Hematopoietic multipotent progenitor cell treated with erythropoietin and hydrocortisone succinate and interleukin-3 and kit ligand, for 17 days (in vitro differentiated cells): ENCODE measurements at regions not wholly inside any gene's neighbourhood (a gene's known extent, or its start where the extent isn't known, plus 50 kb on each side); places are given as distances from the start of the nearest gene placed in this dataset.
"Not testable (repeated sequence)": the region's sequence is repeated elsewhere in the genome, so short reads cannot be mapped to it uniquely, and the experiment has no call there.

ENCODE experiments used
- DNase-seq: peaks from one replicate; pipeline ENCODE4 v3.0.0-alpha.2; 2015; ENCODE audit warnings: low spot score

DNA sequence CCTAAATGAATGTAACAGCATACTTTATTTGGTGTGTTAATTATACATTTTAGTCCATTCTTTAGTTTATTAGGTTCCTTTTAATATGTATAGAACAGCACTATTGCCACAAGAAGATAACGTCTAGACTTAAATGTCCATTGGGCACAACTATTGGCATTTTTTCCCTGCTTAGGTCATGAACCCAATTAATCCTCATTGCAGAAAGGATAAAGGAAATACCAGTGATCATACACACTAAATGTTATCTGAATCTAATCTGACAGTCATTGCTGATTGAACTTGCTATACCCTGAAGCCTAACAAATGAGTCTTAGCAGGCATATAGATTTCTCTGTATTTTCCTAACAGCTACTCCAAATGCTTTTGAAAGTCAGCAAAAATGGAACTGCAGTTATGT lies 2250.0 kb upstream of the AGA start:
- DNase-seq = no peak

GRCh38 chr4:179695175-179695574 lies 2252.9 kb upstream of the AGA start:
- DNase-seq = no peak

DNA sequence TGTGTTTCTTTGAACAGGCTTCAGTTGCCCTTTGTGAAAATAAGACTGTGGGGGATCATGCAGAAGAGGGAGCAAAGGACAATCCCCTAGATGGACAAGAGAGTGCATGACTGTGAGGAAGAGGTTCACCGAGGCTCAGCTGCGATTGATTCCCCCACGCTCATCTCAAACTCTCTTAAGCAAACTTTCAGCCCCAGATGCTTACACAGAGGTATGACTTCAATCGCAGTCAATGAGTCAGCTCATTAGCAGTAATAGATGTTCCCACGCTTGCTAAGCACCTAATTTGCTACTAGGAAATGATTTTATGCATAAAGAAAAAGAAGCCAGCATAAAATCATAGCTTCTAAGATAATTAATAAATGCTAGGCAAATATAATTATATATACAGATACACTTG lies 2256.1 kb upstream of the AGA start:
- DNase-seq = no peak

- no peak for DNase-seq
Measured at GRCh38 chr4:179709961-179710624, 2267.9 kb upstream of the AGA start.

DNA sequence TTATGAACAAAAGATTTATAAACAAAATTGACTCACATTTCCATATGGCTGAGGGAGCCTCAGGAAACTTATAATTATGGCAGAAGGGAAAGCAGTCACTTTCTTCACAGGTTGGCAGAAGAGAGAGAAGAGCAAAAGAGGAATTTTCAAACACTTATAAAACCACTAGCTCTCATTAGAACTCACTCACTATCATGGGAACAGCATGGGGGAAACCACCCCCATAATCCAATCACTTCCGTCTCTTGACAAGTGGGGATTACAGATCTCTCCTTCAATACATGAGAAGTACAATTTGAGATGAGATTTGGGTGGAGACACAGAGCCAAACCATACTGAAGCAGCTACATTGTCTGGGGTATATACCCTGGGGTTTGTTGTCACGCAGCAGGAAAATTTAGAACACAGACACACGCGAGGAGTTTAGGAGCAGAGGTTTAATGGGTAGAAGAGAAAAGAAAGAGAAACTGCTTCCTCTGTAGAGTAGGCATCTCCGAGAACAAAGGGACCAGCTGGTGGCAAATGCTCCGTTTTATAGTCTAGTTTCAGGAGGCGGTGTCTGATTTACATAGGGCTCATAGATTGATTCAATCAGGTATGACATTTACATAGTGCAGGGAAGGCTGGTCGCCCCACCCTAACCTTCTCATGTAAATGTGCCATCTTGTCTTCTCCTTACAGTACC lies 2277.7 kb upstream of the AGA start:
- no peak for DNase-seq

- DNase-seq = not testable (repeated sequence)
Measured at GRCh38 chr4:179726491-179726890, 2284.3 kb upstream of the AGA start.

DNA sequence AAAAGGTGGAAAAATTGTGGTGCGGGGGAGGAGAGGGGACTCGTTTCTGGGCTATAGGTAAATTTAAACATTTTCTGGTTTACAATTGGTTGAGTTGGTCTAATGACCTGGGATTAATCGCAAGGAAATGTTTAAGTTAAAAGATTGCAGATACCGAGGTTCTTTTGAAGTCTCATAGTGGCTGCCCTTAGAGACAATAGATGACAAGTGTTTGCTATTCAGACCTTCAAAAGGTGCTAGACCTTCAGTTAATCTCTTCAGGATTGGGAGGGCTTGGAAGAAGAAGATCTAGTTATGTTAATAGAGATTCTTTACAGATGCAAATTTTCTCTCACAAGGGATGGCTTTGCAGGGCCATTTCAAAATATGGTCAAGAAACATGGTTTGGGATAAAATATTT lies 2286.1 kb upstream of the AGA start:
- no peak for DNase-seq

GRCh38 chr4:179736820-179737219 lies 2294.6 kb upstream of the AGA start:
- DNase-seq = not testable (repeated sequence)

DNA sequence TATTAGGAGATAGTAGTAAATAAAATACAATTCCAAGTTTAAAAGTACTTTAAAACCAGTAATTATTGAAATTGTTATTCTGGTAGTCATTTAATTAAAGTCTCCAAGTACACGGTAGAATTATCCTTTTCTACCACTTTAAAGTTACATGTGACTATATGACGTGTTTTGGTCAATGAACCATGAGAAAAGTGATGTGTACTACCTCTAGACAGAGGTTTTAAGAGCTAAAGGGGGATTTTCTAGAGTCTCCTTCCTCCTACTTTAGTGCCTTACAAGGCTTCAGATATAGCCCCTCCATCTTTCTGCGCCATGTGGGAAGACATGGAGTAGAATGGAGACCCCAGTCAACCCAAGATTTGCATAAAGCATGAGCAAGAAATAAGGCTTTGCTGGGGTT lies 2296.6 kb upstream of the AGA start:
- no peak for DNase-seq

- no peak for DNase-seq
Measured at GRCh38 chr4:179747218-179747910, 2305.1 kb upstream of the AGA start.

GRCh38 chr4:179748837-179749236 lies 2306.6 kb upstream of the AGA start:
- no peak for DNase-seq

GRCh38 chr4:179750374-179750773 lies 2308.1 kb upstream of the AGA start:
- peak; percentile 28 for DNase-seq

- DNase-seq = no peak
Measured at GRCh38 chr4:179751669-179752068, 2309.4 kb upstream of the AGA start.

- DNase-seq = no peak
Measured at GRCh38 chr4:179755322-179755721, 2313.1 kb upstream of the AGA start.

GRCh38 chr4:179757641-179758040 lies 2315.4 kb upstream of the AGA start:
- DNase-seq = no peak

DNA sequence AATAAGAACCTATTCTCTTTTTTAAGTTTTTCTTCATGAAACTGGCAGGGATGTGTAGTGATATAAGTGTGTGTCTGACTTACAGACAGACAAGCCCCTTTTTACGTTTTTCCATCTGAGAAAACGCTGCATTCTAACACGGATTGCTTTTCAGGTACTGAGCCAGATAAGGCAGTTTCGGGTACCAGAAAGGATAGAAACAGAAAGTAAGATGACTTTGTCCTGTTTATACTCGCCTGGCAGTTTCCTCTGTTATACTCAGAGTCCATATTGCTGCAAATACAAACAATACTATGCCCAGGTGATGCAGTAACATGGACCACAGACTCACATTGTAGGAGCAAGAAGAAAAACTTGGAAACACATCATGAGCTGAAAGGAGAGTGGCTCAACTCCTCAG lies 2320.6 kb upstream of the AGA start:
- DNase-seq = no peak

- DNase-seq = no peak
Measured at GRCh38 chr4:179766938-179767337, 2324.7 kb upstream of the AGA start.

DNA sequence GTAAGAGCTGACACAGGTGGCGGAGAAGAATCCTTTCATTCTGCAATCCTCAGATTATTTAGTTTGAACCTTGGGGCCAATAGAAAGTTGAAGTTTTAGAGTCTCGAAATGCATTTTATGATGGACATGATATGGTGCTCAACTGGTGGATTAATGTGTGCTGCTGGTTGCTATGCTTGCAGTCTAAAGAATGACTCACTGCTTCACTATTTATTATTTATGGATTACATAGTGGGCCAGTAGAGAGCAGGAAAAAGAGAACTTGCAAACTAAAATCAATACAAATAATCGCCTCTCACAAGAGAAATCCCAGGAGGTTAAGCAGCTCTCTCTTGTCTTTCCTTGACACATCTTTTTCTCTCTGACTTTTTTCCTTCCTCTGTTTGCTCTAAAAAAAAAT lies 2326.8 kb upstream of the AGA start:
- DNase-seq = no peak

DNA sequence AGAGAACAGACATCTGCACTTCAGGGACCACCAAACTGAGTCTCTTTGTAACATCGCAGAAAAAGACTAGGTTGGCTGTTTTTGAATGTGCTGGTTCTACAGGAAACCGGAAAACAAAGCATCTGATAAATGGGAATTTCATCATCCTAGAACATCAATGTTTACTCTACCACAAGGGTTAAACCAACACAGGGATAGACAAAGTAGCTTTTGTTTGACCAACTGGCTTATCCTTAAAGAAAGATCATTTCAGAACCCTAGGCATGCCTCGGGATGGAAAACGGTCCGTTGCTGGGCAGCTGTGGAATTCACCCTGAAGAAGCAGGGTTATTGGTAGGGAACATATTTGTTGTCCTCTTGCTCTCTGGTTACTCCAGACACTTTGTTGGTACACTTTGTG lies 2355.5 kb upstream of the AGA start:
- no peak for DNase-seq

GRCh38 chr4:179803857-179804256 lies 2361.6 kb upstream of the AGA start:
- DNase-seq = no peak

DNA sequence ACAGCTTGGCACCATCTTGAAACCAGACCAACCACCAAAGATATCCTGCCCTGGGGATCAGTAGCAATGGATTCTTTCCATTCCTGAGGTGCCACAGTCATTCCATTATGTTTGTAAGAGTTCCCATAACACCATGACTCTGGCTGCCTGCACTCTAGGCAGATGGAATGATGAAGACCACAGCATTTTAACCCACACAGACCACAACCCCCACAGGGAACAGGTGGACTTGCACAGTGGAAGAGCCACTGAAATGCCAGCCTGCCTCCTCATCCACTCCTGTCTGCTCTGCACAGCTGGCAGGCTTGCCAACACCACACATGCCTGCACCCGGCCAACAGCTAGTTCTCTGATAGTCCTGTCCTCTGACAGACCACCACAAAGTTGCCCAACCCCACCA lies 2362.2 kb upstream of the AGA start:
- no peak for DNase-seq

GRCh38 chr4:179817317-179817716 lies 2375.1 kb upstream of the AGA start:
- DNase-seq = no peak

GRCh38 chr4:179823342-179823741 lies 2381.1 kb upstream of the AGA start:
- no peak for DNase-seq
